ENCODE measurements at regions not wholly inside any gene's neighbourhood (a gene's known extent, or its start where the extent isn't known, plus 50 kb on each side); places are given as distances from the start of the nearest gene placed in this dataset.
"Not testable (repeated sequence)": the region's sequence is repeated elsewhere in the genome, so short reads cannot be mapped to it uniquely, and the experiment has no call there.

DNA sequence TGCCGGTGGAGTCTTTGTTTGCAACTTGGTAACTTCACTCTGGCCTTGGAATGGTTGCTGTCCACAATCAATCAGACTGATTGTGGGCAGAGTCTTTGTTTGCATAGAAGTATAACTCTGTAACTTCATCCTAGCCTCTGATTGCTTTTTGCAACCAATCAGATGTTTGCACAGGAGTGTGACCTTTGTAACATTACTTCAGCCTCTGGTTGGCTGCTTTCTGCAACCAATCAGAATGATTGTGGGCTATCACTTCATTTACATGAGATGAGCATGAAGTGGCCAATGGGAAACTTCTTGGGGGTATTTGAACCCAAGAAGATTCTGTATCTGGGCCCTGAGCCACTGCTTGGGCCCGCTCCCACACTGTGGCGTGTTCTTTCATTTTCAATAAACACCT, 79.6 kb upstream of the CLDN5 start:
- Histone ChIP-seq H3K4me3 (ENCODE audit: low read depth, low read length) (no peak overlapping the region), H3K36me3 (ENCODE audit: control insufficient read depth, insufficient read depth, low read length) (no peaks in the 10 kb centered on the region), H3K27ac (ENCODE audit: low read depth, low read length) (no peak overlapping the region), H3K27me3 (ENCODE audit: control insufficient read depth, insufficient read depth, low read length) (no peaks in the 10 kb centered on the region), H3K4me1 (ENCODE audit: control insufficient read depth, insufficient read depth, low read length) (peaks cover 14% of the 10 kb centered on the region), H3K9me3 (ENCODE audit: control insufficient read depth, insufficient read depth, low read length) (no peaks in the 10 kb centered on the region), H3K9ac (ENCODE audit: low read depth, low read length) (no peak overlapping the region)

DNA sequence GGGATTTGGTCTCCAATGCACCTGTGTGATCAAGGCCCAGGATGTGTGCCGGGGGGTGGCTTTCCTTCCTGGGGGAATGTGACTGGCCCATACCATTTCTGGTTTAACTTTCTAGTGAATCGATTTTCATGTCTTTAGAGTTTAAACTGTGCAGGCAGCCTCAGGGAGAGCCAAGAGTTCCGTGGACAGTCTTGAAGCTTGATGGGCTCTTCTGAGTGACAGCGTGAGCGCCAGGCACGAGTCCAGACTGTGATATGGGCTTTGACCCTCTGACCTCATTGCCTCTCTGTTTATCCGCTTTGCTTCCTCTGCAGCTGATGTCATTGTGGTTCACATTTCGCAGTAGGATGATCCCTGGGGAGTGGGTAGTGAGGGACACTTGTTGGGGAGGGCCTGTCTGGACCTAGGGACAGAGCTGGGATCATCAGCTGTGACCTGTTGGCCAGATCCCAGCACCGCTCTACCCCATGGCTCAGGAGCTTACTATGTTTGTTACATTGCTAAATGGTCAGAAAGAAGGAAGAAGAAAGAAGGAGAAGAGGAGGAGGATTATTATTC, 80.6 kb upstream of the CLDN5 start:
- Histone ChIP-seq H3K36me3 (ENCODE audit: control insufficient read depth, insufficient read depth, low read length) (no peaks in the 10 kb centered on the region), H3K4me1 (ENCODE audit: control insufficient read depth, insufficient read depth, low read length) (peaks cover 14% of the 10 kb centered on the region), H3K27ac (ENCODE audit: low read depth, low read length) (no peak overlapping the region), H3K27me3 (ENCODE audit: control insufficient read depth, insufficient read depth, low read length) (no peaks in the 10 kb centered on the region), H3K4me3 (ENCODE audit: low read depth, low read length) (no peak overlapping the region), H3K9me3 (ENCODE audit: control insufficient read depth, insufficient read depth, low read length) (no peaks in the 10 kb centered on the region), H3K9ac (ENCODE audit: low read depth, low read length) (no peak overlapping the region)

DNA sequence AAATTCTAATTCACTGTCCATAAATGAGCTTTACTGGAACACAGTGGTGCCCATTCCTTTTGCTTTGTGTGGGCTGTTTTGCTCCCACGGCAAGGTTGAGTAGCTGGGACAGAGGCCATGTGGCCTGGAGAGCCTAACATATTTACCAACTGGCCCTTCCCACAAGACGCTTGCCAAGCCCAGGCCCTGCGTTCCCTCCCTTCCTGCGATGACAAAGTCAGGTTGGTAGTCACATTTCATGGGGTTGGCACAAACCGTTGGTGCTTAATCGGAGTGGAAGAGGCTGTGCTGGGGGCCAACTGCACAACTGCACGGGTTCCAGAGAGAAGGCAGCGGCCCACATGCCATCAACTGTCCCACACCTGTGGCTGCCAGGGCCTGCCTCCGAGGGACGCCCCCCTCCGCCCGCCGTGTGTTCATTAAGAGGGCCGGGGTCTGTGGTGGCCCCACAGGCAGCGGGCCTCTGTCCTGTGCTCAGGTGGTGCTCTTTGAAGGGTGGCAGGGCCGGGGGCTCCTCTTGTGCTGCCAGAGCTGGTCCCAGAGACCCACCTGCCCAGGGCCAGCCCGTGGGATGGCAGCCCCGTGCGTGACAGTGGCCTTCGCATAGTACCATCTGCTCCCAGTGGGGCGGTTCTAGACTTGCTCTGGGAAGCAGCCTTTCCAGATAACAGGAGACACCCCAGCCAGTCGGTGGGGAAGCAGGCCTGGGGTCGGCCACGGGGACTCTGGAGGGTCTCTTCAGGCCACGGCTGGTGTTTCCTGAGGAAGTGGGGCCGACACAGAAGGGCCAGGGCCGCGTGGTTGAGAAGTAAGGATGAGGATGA, 81.5 kb upstream of the CLDN5 start:
- Histone ChIP-seq H3K4me3 (ENCODE audit: low read depth, low read length) (no peak overlapping the region), H3K27ac (ENCODE audit: low read depth, low read length) (no peak overlapping the region), H3K9me3 (ENCODE audit: control insufficient read depth, insufficient read depth, low read length) (no peaks in the 10 kb centered on the region), H3K4me1 (ENCODE audit: control insufficient read depth, insufficient read depth, low read length) (peaks cover 22% of the 10 kb centered on the region), H3K9ac (ENCODE audit: low read depth, low read length) (no peak overlapping the region), H3K27me3 (ENCODE audit: control insufficient read depth, insufficient read depth, low read length) (no peaks in the 10 kb centered on the region), H3K36me3 (ENCODE audit: control insufficient read depth, insufficient read depth, low read length) (no peaks in the 10 kb centered on the region)

DNA sequence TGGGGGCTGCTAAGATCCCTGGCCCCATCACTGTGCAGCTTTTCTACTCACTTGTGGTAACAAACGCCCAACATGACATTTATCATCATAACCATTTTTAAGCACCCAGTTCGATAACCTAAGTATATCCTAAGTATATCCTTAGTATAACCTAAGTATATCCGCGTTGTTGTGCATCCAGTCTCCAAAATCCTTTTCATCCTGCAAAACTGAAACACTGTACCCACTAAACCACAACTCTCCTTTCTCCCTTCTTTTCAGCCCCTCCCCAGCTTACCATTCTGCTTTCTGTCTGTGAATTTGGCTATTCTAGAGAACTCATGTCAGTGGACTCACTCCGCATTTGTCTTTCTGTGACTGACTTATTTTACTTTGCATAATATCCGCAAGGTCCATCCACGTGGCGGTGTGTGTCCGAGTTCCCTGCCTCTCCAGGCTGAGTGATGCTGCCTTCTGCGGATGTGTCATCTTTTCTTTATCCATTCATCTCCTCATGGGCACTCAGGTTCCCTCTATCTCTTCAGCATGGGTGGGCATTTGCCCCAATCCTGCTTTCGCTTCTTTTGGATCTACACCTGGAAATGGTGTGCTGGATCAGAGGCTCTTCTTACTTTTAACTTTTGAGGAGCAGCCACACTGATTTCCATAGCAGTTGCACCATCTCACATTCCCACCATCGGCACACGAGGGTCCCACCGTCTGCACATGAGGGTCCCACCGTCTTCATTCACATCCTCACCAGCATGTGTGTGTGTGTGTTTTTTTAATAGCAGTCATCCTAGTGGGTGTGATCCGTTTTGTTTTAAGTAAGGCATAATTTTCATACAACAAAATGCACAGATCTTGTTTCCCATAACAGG, 82.4 kb upstream of the CLDN5 start:
- Histone ChIP-seq H3K4me1 (ENCODE audit: control insufficient read depth, insufficient read depth, low read length) (peaks cover 29% of the 10 kb centered on the region), H3K9me3 (ENCODE audit: control insufficient read depth, insufficient read depth, low read length) (no peaks in the 10 kb centered on the region), H3K9ac (ENCODE audit: low read depth, low read length) (no peak overlapping the region), H3K27me3 (ENCODE audit: control insufficient read depth, insufficient read depth, low read length) (no peaks in the 10 kb centered on the region), H3K4me3 (ENCODE audit: low read depth, low read length) (no peak overlapping the region), H3K36me3 (ENCODE audit: control insufficient read depth, insufficient read depth, low read length) (no peaks in the 10 kb centered on the region), H3K27ac (ENCODE audit: low read depth, low read length) (no peak overlapping the region)

DNA sequence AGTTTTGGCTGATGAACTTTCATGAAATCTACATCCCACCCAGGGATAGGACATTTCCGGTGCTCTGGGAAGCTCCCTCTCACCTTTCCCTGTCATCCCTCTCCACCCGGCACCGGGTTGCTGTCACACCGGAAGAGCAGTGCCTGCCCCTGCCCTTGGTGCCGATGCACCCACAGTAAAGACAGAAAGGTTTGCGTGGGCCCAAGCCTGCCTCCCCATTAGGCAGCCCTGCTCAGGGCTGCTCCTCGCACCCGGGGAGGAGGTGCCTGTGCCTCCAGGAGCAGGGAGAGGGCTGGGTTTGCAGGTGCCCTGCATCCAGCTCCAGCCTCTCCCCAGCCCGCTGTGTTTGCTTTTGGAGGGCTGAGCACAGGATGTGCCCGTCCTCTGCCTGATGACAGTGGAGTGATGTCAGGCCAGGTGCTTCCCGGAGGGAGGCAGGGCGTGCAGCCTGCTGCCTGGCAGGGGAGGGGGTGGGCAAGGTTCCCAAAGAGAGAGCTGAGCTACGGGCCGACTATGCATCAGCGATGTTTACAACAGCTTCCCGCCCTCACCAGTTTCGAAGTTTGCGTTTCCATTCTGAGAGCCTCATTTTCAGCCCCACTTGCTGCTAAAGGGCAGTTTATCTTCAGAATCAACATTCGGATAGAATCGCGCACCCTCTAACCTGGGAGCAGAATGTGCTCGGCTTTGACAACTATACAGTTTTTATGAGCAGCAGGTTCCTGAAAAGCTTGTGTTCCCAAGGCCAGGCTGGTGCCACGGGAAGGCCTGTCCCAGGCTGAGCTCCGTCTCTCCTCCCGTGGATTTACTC, 83.2 kb upstream of the CLDN5 start:
- Histone ChIP-seq H3K27ac (ENCODE audit: low read depth, low read length) (no peak overlapping the region), H3K36me3 (ENCODE audit: control insufficient read depth, insufficient read depth, low read length) (no peaks in the 10 kb centered on the region), H3K4me1 (ENCODE audit: control insufficient read depth, insufficient read depth, low read length) (peaks cover 29% of the 10 kb centered on the region), H3K9me3 (ENCODE audit: control insufficient read depth, insufficient read depth, low read length) (no peaks in the 10 kb centered on the region), H3K27me3 (ENCODE audit: control insufficient read depth, insufficient read depth, low read length) (no peaks in the 10 kb centered on the region), H3K4me3 (ENCODE audit: low read depth, low read length) (no peak overlapping the region), H3K9ac (ENCODE audit: low read depth, low read length) (peak overlapping the region; percentile 5; the same call in 1 of the 2 replicates)

DNA sequence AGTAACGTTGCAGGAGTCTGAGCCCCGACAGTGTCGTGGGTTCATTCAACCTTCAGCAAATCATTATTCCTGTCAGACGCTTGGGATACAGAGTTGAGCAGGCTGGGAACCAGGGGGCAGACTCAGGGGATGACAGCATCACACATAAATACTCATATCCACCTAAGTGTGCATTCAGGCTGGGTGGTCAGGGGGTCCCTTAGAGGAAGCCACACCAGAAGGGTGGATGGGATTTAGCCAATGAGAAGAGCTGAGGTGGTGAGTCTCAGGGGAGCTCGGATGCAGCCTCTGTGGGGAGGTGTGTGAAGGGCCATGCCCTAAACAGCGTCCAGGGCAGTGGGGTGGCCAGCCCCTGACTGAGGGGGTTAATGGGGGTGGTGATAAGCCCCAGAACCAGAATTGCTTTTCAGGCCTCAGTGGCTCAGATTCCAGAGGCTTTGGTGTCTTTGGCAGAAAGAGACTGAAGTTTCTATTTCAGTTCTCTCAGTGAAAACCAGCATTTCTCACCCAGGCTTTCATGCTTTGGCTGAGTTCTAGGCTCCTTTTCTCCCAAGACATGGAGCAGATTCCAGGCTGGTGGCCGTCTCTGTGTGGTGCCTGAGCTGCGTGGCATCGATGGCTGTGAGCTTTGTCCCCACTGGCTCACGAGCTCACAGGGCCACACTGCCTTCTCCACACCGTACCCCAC, 83.9 kb upstream of the CLDN5 start:
- Histone ChIP-seq H3K9me3 (ENCODE audit: control insufficient read depth, insufficient read depth, low read length) (no peaks in the 10 kb centered on the region), H3K27ac (ENCODE audit: low read depth, low read length) (no peak overlapping the region), H3K9ac (ENCODE audit: low read depth, low read length) (no peak overlapping the region), H3K36me3 (ENCODE audit: control insufficient read depth, insufficient read depth, low read length) (no peaks in the 10 kb centered on the region), H3K4me1 (ENCODE audit: control insufficient read depth, insufficient read depth, low read length) (peaks cover 29% of the 10 kb centered on the region), H3K4me3 (ENCODE audit: low read depth, low read length) (no peak overlapping the region), H3K27me3 (ENCODE audit: control insufficient read depth, insufficient read depth, low read length) (no peaks in the 10 kb centered on the region)

DNA sequence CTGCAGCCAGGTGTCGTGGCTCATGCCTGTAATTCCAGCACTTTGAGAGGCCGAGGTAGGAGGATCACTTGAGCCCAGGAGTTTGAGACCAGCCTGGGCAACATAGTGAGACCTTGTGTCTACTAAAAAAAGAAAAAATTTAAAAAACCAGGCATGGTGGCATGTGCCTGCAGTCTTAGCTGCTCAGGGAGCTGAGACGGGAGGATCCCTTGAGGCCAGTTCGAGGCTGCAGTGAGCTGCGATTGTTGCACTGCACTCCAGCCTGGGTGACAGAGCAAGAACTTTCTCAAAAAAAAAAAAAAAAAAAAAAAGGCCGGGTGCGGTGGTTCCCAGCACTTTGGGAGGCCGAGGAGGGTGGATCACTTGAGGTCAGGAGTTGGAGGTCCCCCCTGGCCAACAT, 85.5 kb upstream of the CLDN5 start:
- H3K4me1 ChIP-seq (ENCODE audit: control insufficient read depth, insufficient read depth, low read length), result peaks cover 29% of the 10 kb centered on the region
- H3K4me3 ChIP-seq (ENCODE audit: low read depth, low read length); H3K36me3 ChIP-seq (ENCODE audit: control insufficient read depth, insufficient read depth, low read length); H3K27me3 ChIP-seq (ENCODE audit: control insufficient read depth, insufficient read depth, low read length); H3K27ac ChIP-seq (ENCODE audit: low read depth, low read length); H3K9me3 ChIP-seq (ENCODE audit: control insufficient read depth, insufficient read depth, low read length); H3K9ac ChIP-seq (ENCODE audit: low read depth, low read length): not testable (repeated sequence)

DNA sequence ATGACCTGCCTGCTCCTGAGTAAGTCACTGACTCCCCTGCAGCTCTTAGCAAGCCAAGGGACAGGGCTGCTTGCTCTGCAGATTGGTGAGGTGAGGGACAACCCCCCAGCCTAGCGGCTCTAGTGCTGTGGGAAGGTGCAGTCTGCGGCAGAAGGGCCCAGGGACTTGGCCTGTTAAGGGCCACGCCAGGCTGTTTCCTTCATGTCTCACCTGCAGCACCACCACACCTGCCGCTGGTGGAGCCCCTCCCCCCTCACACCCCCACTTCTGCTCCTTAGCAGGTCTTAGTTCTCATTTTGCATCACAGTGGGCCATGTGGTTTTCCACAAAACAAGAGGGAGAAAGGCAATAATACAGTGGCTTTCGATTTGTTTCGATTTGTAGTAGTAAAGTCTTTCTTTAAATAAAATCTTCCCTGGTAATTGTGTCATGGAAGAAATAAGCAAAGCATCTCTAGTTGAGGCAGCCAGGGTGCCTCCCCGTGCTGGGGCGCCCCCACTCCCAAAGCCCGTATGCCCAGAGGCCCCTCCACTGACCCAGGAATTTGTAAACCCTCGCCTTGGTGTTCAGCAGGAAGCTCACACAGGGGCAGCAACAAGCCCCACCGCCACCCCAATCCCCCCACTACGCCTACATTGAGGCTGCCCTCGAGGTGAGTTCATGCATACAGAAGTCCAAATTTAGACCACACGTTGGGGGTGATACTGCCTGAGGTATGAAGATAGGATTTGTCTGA, 86.5 kb upstream of the CLDN5 start:
- H3K27ac ChIP-seq (ENCODE audit: low read depth, low read length), result peak overlapping the region; percentile 48
- H3K27me3 ChIP-seq (ENCODE audit: control insufficient read depth, insufficient read depth, low read length), result no peaks in the 10 kb centered on the region
- no peaks in the 10 kb centered on the region for H3K9me3 ChIP-seq (ENCODE audit: control insufficient read depth, insufficient read depth, low read length)
- H3K9ac ChIP-seq (ENCODE audit: low read depth, low read length), result no peak overlapping the region
- no peaks in the 10 kb centered on the region for H3K36me3 ChIP-seq (ENCODE audit: control insufficient read depth, insufficient read depth, low read length)
- H3K4me1 ChIP-seq (ENCODE audit: control insufficient read depth, insufficient read depth, low read length), result peaks cover 30% of the 10 kb centered on the region
- no peak overlapping the region for H3K4me3 ChIP-seq (ENCODE audit: low read depth, low read length)

DNA sequence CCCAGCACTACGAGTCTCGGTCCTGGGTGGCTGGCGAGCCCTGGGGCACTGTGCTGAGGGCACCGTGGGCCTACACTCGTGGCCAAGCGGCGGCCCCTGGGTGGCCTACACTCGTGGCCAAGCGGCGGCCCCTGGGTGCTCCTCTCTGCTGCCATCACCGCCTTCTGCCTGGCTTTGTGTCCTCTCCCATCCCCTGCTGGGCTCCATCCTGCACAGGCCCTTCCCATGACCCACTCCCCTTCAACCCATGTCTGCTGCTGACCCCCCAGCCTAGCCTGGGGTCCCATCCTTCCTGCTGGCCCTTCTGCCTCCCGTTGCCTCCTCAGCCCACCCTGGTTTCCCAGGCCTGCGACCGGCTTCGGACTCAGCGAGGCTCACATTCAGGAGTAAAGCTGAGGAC, 87.4 kb upstream of the CLDN5 start:
- Histone ChIP-seq H3K27me3 (ENCODE audit: control insufficient read depth, insufficient read depth, low read length) (no peaks in the 10 kb centered on the region), H3K9ac (ENCODE audit: low read depth, low read length) (no peak overlapping the region), H3K4me1 (ENCODE audit: control insufficient read depth, insufficient read depth, low read length) (peaks cover 38% of the 10 kb centered on the region)

More for the DNA sequence above, 87.4 kb upstream of the CLDN5 start:
- Histone ChIP-seq H3K27ac (ENCODE audit: low read depth, low read length) (no peak overlapping the region), H3K4me3 (ENCODE audit: low read depth, low read length) (no peak overlapping the region), H3K36me3 (ENCODE audit: control insufficient read depth, insufficient read depth, low read length) (no peaks in the 10 kb centered on the region), H3K9me3 (ENCODE audit: control insufficient read depth, insufficient read depth, low read length) (no peaks in the 10 kb centered on the region)

All from HUES48 (cell line).